Stimulated activated CD4-positive, alpha-beta T cell treated with anti-CD3 and anti-CD28 coated beads, TNF-alpha, amount 100 ng/mL, for 48 hours (primary cell): ENCODE measurements at regions not wholly inside any gene's neighbourhood (a gene's known extent, or its start where the extent isn't known, plus 50 kb on each side); places are given as distances from the start of the nearest gene placed in this dataset.

Experiments used
- DNase-seq, 3 donors: peaks; one replicate each; pipeline ENCODE4 v3.0.0-alpha.2; 2020; ENCODE audit warnings: low read depth in 3 of 3

DNA sequence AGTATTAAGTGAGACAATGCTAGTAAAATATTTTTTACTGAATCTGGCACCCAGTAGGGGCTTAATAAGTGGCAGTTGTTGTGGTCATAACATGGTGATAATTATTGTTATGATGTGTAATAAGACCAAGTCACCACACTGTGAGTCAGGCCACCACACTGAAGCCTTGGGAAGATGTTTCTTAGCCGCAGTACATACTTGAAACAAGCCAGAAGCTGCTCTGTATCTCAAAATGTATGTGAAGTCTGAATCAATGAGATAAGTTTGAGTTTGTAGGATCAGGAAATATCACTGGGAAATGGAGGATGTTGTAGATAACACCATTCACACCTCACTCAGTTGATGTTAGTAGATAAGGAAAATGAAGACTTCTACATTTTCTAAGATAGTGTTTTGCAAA, 51.3 kb upstream of the PTPN3 start:
- DNase-seq = no peak

DNA sequence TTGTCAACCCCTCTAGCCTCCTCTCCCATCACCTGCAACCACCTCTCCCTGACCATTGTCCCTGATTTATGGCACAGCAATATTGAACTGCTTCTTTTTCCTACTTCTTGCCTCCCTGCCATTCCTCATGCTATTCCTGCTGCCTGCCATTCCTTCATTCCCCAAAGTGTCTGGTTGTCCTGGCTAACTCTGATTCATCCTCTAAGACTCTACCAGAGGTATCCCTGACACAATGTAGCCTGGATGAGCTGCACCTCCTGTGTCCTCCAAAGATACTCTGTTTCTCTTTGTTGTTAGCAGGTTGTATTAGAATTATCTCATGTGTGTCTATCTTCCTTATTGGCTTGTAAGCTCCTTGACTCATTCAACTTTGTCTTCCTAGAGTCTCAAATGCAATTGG, 53.5 kb upstream of the PTPN3 start:
- no peak for DNase-seq

DNA sequence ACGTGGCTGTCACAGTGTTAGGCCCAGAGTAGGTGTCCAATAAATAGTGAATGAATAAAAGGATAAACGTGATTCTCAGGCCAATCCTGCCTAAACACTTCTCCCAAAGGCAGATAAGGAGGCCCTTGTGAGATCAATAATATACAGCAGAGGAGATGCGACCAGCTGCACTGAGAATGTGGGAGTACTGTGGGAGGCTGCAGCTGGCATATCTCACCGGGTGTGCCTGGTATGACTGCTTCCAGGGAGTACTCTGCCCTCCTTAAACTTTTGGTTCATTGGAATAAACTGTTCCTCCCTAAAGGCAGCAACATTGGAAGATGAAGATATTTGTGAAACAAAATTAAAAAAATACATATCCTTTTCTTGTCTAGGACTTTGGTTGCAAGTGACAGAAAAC, 57.1 kb upstream of the PTPN3 start:
- DNase-seq = no peak

DNA sequence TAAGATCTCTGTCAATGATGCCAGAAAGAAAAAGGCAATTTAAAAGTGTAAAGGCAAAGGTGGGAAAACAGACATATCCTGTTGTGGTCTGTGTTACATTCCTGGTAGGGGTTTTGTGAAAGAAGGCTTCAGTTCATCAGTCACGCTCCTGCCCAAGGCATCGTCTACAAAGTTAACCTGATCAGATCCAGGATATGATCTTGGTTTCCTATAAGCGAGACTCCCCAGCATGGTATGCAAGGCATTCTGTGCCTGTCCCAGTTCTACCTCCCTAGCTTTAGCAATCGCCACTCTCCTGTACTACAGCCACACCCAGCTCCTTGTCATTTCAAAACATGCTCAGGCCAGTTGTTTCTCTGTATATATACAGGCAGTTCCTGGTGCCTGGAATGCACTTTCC, 58.0 kb upstream of the PTPN3 start:
- DNase-seq = no peak

DNA sequence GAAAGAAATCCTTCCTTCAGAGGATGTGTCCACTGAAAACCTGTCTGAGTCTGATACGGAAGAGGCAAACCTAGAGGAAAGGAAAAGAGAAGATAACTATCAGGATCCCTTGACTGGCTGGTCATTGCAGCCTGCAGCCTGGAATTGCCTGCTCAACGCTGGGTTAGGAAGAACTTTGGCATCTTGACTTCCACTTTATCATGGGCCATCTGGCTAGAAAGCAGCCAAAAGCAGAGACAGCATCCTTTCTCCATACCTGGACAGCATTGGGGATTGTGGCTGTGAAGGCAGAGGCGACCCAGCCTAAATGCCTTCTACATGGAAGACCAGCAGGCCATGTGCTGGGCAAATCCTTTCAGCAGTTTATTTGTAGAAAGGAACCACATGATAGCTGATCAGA, 58.7 kb upstream of the PTPN3 start:
- DNase-seq = no peak

DNA sequence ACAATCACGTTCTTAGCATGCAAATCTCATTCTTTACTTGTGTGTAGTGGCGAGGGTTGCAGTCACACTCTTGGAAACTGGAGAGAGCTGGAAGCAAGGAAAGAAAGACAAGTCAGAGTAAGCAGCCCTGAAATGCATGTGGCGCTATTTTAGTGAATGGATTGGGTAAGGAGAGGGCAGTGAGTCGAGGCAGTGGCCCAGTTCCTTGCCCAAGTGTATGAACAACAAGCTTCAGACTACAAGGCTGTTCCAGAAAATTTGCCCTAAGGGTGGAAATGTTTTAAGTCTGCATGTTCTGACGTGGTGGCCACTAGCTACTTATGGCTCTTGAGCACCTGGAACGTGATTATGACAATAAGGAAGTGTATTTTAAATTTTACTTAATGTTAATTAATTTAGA, 59.4 kb upstream of the PTPN3 start:
- no peak for DNase-seq

DNA sequence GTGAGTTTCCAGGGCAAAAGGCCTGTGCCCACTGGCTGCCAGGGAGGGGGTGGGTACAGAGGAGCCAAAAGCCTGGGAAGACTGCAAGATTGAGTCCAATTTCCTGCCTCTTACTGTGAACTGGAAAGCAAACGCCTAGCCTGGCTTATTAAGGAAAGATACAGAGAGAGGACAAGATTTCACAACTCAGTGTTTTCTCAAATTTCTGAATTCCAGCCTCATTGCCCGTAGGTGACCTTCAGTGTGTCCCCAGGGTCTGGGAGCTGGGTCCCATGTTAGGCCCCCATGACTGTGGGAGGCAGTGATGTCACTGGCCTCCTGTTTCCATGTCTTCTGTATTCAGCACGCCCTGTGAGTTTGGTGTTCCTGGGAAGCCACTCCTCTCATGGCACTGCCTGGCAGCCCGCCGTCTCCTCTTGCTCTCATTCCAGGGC, 60.6 kb upstream of the PTPN3 start:
- no peak for DNase-seq

DNA sequence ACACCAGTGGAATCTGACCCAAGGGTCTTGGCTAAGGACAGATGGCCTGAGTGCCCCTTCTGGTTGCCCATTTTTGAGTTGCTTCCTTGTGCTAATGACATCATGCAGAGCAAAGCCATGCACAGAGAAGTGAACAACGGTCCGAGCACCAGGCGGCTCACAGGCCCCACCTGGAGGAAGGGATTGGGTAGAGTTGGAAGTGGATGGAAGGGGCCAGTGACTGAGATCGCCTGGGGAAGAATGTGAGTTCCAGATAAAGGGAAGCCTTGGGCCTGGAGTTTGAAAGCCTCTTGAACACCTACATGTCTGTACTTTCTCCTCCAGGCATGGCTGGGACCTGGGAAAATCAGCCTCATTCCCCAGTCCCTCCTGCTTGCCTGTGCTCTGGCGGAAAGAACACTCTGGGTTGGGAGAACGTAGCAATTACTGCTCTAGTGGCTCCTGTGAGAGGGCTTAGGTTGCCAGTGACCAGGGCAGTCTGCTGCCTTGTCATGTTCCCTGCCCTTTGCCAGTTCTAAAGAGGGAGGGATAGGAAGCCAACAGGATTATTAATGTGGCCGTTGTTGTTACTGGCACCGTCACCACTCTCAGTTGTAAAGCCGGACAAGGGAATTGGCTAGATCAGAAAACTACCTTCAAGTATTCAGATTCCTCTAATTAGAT, 62.5 kb upstream of the PTPN3 start:
- DNase-seq = no peak

DNA sequence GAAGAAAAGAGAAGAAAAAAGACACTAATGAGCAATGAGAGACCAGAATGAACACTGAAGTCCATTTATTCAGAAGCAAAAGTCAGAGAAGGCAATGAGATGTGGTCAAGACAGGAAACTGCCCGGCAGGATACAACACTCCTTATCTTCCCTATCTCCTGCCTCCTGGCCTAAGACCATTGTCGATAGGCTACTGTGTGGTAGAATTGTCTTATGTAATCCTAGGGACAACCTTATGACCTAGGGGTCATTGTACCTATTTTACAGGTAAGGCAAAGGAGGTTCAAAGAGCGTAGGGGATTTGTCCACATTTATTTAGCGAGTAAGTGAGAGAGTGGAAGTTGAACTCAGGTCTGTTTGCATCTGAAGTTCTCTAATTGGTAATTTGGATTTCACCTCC, 63.0 kb upstream of the PTPN3 start:
- no peak for DNase-seq

DNA sequence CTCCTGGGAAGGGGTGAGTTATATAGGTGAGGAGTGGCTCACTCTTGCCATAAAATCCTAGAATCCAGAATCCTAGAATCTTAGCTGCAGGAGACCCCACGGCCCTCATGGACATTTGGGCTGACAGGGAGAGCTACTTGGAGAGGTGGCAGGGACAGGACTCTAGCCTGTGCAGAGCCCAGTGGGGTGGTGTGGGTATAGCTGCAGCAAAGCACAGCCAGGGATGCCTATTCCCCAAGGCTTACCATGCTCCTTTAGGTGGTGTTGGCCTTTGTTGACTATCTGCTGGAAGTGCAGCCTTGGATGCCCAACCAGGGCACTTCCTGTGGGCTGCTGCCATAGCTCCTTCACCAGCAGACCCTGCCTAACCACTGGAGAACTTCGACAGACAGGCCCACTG, 70.0 kb upstream of the PTPN3 start:
- no peak for DNase-seq

DNA sequence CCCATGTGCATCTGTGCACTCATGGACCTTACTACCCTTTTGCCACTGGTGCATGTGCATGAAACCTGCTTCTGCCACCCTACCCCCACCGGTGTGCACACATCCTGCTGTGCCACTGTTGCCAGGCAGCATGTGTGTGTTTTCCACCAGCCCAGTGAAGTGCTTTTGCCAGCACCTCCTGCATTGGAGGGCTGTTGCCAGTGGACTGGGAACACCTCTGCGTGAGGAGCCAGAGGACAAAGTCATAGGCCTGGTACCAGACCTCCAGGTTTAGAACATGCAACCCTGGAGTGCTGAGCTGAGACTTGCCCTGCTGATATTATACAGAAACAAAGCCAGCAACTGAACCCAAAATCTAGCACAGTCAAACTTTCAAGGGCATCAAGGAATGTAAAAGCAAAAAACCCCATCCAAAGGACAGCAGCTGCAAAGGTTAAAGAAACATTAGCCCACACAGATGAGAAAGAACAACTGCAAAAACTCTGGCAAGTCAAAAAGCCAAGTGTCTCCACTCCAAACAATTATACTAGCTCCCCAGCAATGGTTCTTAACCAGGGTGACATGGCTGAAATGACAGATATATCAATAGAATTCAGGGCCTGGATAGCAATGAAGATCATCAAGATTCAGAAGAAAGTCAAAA, 70.6 kb upstream of the PTPN3 start:
- no peak for DNase-seq

DNA sequence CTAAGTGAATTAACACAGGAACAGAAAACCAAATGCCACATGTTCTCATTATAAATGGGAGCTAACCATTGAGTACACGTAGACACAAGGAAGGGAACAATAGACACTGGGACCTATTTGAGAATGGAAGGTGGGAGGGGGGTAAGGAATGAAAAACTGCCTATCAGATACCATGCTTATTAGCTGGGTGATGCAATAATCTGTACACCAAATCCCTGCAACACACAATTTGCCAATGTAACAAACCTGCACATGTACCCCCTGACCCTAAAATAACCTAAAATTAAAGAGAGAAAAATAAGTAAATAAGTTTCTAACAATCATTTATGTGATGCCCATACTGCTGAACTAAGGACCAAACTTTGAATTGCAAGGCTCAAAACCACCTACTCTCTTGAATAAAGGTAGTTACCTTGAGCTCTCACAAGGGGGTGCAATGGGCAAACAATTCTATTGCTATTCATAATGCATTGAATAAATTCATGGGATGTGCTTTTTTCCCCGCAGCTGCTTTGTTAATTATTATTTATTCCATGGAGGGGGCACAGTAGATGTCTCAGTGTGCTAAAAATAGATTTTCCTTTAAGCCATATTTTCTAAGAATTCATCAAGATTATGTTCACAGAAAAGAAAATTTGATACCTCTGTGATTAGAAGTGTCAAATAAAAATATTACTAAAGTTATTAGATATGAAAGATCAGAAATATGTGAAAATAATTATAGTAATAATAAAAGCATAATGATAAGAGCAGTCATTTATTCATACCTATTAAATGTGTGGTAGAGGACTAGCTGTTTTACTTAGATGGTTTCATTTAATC, 76.2 kb upstream of the PTPN3 start:
- peak in 1 of 3 donors; percentile 2 for DNase-seq

DNA sequence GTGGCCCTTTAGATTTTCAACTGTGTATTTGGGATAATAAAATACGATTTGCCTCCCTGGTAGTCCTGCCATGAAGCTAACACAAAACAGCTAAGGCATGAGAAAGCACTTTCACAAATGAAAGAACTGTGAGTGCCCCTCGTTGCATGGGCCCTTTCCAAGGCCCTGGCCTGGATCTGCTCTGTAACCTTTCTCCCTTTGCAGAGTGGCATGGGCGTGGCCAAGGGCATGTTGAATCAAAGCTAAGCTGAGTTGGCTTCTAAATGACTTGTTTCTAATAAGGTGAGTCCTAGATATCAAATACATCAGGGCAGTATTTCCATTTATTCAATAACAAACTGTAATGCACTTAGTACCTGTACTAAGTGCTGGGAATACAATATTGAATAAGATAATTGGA, 78.7 kb upstream of the PTPN3 start:
- DNase-seq = no peak

DNA sequence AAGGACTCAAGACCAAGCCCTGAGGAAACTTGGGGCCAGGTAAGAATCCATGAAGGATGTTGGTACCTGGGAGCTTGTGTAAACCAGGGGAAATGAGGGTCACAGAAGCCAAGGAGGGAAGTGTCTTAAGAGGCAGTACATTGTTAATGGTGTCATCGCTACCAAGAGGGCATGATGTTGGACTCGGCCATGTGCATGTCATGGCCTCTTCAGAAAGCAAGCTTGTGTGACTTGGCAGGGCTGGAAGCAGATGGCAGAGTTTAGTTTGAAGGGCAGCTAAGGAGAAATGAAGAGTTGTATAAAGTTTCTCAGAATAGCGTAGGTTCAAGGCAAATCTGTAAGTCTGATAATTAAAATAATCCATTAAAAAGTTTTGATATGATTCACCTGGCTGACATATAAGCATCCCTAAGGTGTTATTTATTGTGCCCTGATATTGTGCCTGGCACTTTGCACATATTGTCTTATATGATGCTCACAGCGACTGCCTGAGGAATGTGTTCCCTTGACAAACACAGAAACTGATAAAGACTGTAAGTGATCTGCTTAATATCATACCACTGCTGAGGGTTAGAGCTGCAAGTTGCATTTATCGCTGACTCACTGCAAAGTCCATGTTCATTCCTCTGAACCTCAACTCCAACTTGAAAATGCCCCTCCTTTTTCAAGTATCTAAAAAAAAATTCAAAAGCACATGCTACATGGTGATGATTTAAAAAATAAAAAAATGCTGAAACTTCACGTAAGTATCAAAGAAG, 81.3 kb upstream of the PTPN3 start:
- no peak for DNase-seq

DNA sequence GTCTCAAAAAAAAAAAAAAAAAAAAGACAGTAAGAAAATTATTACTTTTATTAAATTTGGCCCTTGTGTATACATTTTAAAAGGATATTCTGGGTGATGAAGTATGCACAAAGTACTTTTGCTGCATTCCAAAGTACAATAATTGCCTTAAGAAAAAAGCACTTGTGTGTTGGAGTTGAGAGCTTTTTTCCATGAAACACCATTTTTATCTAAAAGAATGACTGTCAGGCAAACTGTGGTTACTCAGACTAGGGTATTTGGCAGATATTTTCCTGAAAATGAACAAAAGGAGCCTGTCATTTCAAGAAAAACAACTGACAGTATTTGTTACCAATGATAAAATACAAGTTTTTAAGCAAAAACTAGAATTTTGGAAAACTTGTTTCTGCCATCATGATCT, 84.3 kb upstream of the PTPN3 start:
- no peak for DNase-seq

DNA sequence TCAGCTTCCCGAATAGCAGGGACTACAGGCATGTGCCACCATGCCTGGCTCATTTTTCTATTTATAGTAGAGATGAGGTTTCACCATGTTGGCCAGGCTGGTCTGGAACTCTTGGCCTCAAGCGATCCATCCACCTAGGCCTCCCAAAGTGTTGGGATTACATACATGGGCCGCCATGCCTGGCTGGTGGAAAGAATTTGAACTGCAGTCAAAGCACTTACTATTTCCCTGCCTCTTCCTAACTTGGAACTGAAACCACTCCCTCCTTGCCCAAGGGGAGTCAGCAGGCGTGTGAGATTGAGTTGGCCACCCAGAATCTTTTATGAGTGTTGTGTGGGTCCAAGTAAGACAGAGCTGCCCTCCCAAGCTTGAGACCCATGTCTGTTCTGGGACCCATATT, 86.1 kb upstream of the PTPN3 start:
- no peak for DNase-seq

DNA sequence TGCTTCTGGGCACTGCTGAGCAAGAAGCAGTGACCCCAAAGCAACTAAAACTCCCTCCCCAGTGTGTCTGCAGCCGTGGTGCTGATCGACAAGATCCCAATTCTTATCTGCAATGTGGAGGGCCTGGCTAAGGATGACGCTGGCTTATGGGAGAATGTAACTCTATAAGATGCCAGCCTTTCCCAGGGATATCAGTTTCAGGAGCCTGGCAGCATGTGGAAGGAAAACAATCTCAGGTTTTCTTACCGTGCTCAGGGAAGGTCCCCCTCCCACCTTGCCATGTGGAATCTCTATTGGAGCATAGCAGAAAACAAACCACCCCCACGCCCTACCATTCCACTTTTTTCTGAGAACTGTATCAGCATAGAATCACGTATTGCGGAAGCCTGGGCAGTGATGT, 87.7 kb upstream of the PTPN3 start:
- DNase-seq = no peak

DNA sequence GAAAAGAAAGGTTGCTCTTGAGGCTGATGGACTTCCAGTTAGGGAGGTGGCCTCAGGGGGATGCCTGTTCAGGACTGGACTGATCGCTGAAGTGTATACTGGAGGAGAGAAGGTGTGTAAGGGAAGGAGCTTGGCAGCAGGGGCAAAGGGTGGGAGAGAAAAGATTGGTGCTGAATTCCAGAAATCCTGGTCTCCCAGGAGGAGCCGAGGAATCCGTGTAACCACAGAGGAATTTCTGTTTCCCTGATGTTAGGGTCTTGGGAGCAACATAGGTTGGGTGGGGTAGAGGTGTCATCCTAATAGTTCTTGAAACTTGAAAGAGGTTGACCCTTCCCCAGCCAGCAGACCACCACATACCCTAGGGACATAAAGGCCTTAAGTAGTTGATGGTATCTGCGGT, 88.9 kb upstream of the PTPN3 start:
- no peak for DNase-seq

DNA sequence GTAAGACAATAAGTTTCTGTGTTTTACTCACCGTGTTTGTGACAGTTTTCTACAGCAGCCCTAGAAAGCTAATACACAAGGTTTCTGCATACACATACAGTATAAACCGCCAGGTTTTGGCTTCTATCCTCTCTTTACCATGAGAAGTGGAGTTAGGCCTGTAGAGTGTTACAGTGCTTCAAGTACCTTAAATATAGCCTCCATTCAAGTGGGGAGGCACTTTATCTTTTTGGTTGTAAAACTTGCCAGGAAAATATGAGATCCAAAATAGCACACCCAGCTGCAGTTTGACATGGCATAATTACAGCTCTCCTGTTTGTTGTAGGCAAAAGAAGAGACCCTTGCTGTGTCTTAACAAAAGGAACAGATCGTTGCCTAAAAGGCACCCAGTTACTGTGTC, 90.3 kb upstream of the PTPN3 start:
- DNase-seq = no peak

DNA sequence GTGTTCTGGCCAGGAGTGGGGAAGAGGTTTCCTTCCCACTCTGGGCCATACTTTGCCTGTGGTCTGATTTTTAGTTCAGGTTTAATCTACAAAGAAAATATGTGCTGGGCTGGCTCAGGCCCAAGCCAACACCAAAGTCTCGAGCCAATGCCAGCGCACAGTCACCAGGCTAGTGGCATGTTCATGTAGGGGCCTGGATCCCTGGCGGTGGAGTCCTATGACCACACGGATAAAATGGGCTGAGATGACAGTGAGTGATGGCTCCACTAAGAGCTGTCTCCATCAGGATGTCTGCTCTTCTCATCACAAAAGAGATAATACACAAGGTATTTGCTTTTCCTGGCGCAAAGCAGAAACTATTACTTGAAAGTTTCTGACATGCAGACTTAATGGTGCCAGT, 92.9 kb upstream of the PTPN3 start:
- no peak for DNase-seq

DNA sequence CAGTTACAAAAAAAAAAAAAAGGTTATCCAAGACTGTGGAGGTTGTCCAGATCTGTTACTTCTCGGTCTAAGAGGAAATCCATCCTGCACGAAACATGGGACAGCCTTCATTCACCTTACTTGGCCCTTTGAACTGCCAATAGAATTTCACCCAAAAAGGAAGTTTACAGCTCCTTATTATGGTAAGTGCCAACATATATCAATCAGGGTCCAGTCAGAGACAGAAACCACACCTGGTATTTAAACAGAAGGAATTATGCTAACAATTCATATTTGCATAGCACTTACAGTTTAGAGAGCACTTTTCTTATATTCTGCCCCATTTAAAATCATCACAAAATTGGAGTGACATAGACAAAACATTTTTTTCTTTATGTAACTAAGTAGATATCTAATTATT, 93.6 kb upstream of the PTPN3 start:
- no peak for DNase-seq

DNA sequence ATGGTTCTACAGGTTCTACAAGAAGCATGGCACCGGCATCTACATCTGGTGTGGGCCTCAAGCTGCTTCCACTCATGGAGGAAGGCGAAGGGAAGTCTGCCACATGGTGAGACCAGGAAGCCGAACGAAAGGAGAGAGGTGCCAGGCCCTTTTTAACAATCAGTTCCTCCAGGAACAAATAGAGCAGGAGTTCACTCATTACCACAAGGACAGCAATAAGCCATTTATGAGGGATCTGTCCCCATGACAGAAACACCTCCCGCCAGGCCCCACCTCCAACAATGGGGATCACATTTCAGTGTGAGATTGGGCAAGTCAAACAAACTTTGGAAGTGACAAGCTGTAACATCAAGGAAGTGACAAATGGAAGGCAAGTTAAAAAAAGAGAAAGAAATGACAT, 95.5 kb upstream of the PTPN3 start:
- no peak for DNase-seq
